Liver (tissue), 8 donors: ENCODE measurements at regions not wholly inside any gene's neighbourhood (a gene's known extent, or its start where the extent isn't known, plus 50 kb on each side); places are given as distances from the start of the nearest gene placed in this dataset.

Experiments used
- DNase-seq: peaks from one replicate; pipeline ENCODE4 v3.0.0-alpha.2; 2017; ENCODE audit warnings: low spot score
- H3K27ac ChIP-seq, 2 donors: one replicate each; pipeline ENCODE4 v1.7.0; 2013; ENCODE audit warnings: inconsistent platforms in 2 of 2, low read length in 2 of 2, control low read depth in 1 of 2, low read depth in 1 of 2, mild to moderate bottlenecking in 1 of 2
- H3K27me3 ChIP-seq, 4 donors: one replicate each; pipeline versions ENCODE4 v1.6.1 to v1.7.0; 2013; ENCODE audit warnings: low read length in 3 of 4, inconsistent platforms in 1 of 4, mild to moderate bottlenecking in 1 of 4, moderate library complexity in 1 of 4; ENCODE audit not compliant: control insufficient read depth in 4 of 4, insufficient read depth in 4 of 4
- H3K36me3 ChIP-seq, 4 donors: one replicate each; pipeline versions ENCODE4 v1.6.1 to v1.7.0; 2013; ENCODE audit warnings: low read length in 3 of 4, mild to moderate bottlenecking in 3 of 4, low read depth in 1 of 4, moderate library complexity in 1 of 4; ENCODE audit not compliant: control insufficient read depth in 4 of 4, insufficient read depth in 3 of 4
- H3K4me1 ChIP-seq, 4 donors: one replicate each; pipeline versions ENCODE4 v1.6.1 to v1.7.0; 2013; ENCODE audit warnings: low read length in 3 of 4, mild to moderate bottlenecking in 3 of 4, moderate library complexity in 1 of 4; ENCODE audit not compliant: control insufficient read depth in 4 of 4, insufficient read depth in 4 of 4
- H3K4me3 ChIP-seq, 3 donors: one replicate each; pipeline versions ENCODE4 v1.6.1 to v1.7.0; 2013; ENCODE audit warnings: low read length in 3 of 3, control low read depth in 1 of 3, low read depth in 1 of 3, mild to moderate bottlenecking in 1 of 3
- H3K9ac ChIP-seq, 2 donors: one replicate each; pipeline ENCODE4 v1.7.0; 2013; ENCODE audit warnings: low read length in 2 of 2, mild to moderate bottlenecking in 2 of 2, moderate library complexity in 2 of 2, control low read depth in 1 of 2, low read depth in 1 of 2
- H3K9me3 ChIP-seq, 4 donors: one replicate each; pipeline versions ENCODE4 v1.6.1 to v1.7.0; 2013; ENCODE audit warnings: low read length in 3 of 4; ENCODE audit not compliant: control insufficient read depth in 4 of 4
- EGR1 ChIP-seq, 2 donors: IDR thresholded peaks; 2 replicates each; pipeline ENCODE4 v1.6.1; 2016 to 2018; ENCODE audit warnings: antibody characterized with exemption in 2 of 2, low read depth in 2 of 2
- FOXA2 ChIP-seq: IDR thresholded peaks from 2 replicates; pipeline ENCODE4 v1.6.1; 2016; ENCODE audit warnings: antibody characterized with exemption
- GABPA ChIP-seq, 2 donors: IDR thresholded peaks in 1 of 2; conservative IDR thresholded peaks in 1 of 2; 2 replicates each; pipeline ENCODE4 v1.6.1; 2016; ENCODE audit warnings: antibody characterized with exemption in 2 of 2, mild to moderate bottlenecking in 1 of 2, moderate library complexity in 1 of 2
- HNF4A ChIP-seq, 2 donors: conservative IDR thresholded peaks; 2 replicates each; pipeline ENCODE4 v1.6.1; 2016; ENCODE audit warnings: antibody characterized with exemption in 2 of 2, mild to moderate bottlenecking in 2 of 2
- HNF4G ChIP-seq: IDR thresholded peaks from 2 replicates; pipeline ENCODE4 v1.6.1; 2016; ENCODE audit warnings: antibody characterized with exemption
- JUND ChIP-seq, 2 donors: IDR thresholded peaks; 2 replicates each; pipeline ENCODE4 v1.6.1; 2016; ENCODE audit warnings: antibody characterized with exemption in 2 of 2
- RAD21 ChIP-seq, 2 donors: IDR thresholded peaks; 2 replicates each; pipeline ENCODE4 v1.6.1; 2016; ENCODE audit warnings: antibody characterized with exemption in 2 of 2, mild to moderate bottlenecking in 2 of 2
- RXRA ChIP-seq, 2 donors: IDR thresholded peaks; 2 replicates each; pipeline ENCODE4 v1.6.1; 2017 to 2018; ENCODE audit warnings: antibody characterized with exemption in 2 of 2, mild to moderate bottlenecking in 1 of 2
- SP1 ChIP-seq: IDR thresholded peaks from 2 replicates; pipeline ENCODE4 v1.6.1; 2018; ENCODE audit warnings: antibody characterized with exemption, mild to moderate bottlenecking
- YY1 ChIP-seq: IDR thresholded peaks from 2 replicates; pipeline ENCODE4 v1.6.1; 2016; ENCODE audit warnings: antibody characterized with exemption, mild to moderate bottlenecking
- WGBS: extraction: QIAGEN DNeasy Blood & Tissue Kit; methylation state at CpG from one replicate; pipeline ENCODE4 v1.1.7; 2013; 5-methylcytosine and 5-hydroxymethylcytosine counted together
- TF ChIP-seq, protein P1 (sequence below): fragments of 150-350 bp; IDR thresholded peaks from 2 replicates; pipeline ENCODE4 v1.5.1; 2017; ENCODE audit warnings: improper control_type of control experiment, low read depth, low read length; ENCODE audit not compliant: missing input control
- TF ChIP-seq, protein P2 (sequence below): IDR thresholded peaks from 2 replicates; pipeline ENCODE4 v1.6.1; 2016; ENCODE audit warnings: antibody characterized with exemption
- TF ChIP-seq, protein P3 (sequence below): IDR thresholded peaks from 2 replicates; pipeline ENCODE4 v1.6.1; 2016; ENCODE audit warnings: antibody characterized with exemption
- TF ChIP-seq, protein P4 (sequence below): IDR thresholded peaks from 2 replicates; pipeline ENCODE4 v1.6.1; 2016; ENCODE audit warnings: antibody characterized with exemption, mild to moderate bottlenecking
- donor health status: healthy.
- donor health status: healthy.
- donor health status: healthy.
- donor health status: healthy.
- donor health status: healthy.

DNA sequence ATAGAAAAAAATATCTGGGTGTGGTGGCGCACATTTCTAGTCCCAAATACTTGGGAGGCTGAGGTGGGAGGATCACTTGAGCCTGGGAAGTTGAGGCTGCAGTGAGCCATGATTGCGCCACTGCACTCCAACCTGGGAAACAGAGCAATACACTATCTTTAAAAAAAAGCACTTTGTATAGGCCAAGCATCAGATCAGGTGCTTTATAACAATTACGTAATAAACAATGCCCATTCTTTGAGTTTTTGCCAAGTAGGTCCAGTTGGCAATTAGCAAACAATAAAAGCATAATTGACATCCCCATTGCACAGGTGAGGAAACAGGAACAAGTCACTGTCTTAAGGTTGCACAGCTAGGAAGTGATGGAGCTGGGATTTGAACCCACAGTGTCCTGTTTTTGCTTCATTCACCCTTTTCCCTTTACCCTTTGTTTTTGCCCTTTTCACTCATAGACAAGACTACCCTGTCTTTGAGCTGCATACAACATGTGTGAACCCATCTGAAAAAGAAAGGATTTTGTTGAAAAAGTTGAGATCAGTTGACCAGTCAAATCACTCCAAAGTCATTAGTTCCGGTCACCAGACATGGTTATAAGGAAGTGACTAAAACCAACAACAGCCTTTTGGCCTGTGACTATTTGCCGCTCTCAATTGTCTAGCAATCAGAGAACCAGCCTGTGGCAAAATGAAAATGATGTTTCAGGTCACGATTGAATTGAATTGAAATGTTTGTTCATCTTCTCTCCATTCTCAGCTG is 303.6 kb downstream of the TFAP2C start (continued):
- TF ChIP-seq, protein P1, sequence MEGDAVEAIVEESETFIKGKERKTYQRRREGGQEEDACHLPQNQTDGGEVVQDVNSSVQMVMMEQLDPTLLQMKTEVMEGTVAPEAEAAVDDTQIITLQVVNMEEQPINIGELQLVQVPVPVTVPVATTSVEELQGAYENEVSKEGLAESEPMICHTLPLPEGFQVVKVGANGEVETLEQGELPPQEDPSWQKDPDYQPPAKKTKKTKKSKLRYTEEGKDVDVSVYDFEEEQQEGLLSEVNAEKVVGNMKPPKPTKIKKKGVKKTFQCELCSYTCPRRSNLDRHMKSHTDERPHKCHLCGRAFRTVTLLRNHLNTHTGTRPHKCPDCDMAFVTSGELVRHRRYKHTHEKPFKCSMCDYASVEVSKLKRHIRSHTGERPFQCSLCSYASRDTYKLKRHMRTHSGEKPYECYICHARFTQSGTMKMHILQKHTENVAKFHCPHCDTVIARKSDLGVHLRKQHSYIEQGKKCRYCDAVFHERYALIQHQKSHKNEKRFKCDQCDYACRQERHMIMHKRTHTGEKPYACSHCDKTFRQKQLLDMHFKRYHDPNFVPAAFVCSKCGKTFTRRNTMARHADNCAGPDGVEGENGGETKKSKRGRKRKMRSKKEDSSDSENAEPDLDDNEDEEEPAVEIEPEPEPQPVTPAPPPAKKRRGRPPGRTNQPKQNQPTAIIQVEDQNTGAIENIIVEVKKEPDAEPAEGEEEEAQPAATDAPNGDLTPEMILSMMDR, result no peak
- TF ChIP-seq GABPA (IDR thresholded peaks at IDR 0.05 in 1 of 2, conservative IDR thresholded peaks at IDR 0.05 in 1 of 2), result no peak
- TF ChIP-seq, protein P2, sequence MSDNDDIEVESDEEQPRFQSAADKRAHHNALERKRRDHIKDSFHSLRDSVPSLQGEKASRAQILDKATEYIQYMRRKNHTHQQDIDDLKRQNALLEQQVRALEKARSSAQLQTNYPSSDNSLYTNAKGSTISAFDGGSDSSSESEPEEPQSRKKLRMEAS, result no peak
- TF ChIP-seq RXRA (IDR thresholded peaks at IDR 0.05), result no peak
- TF ChIP-seq, protein P3, sequence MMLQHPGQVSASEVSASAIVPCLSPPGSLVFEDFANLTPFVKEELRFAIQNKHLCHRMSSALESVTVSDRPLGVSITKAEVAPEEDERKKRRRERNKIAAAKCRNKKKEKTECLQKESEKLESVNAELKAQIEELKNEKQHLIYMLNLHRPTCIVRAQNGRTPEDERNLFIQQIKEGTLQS, result no peak
- no peak for TF ChIP-seq YY1
- TF ChIP-seq RAD21 (IDR thresholded peaks at IDR 0.05), result no peak
- TF ChIP-seq JUND (IDR thresholded peaks at IDR 0.05), result no peak

DNA sequence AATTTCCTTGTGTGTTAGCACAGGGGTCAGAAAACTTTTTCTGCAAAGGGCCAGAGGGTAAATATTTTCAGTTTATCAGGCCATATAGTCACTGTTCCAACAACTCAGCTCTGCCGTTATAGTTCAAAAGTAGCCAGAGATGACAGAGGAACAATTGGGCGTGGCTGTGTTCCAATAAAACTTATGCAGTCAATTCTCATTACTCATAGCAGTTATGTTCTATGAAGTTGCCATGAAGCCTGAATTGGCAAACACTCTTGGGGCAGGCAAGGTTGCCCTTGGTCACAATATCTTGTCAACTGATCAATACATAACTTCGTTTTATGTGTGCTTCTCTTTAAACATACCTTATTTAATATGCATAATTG is 304.2 kb downstream of the TFAP2C start:
- no peaks in the 10 kb centered on the region for H3K36me3 ChIP-seq
- H3K4me3 ChIP-seq, result no peak overlapping the region
- H3K9me3 ChIP-seq, result no peaks in the 10 kb centered on the region
- no peak overlapping the region for H3K9ac ChIP-seq
- H3K27ac ChIP-seq, result no peak overlapping the region
- TF ChIP-seq SP1, result no peak
- TF ChIP-seq EGR1 (IDR thresholded peaks at IDR 0.05; ENCODE audit: low read depth in 2 of 2), result no peak
- TF ChIP-seq, protein P4, sequence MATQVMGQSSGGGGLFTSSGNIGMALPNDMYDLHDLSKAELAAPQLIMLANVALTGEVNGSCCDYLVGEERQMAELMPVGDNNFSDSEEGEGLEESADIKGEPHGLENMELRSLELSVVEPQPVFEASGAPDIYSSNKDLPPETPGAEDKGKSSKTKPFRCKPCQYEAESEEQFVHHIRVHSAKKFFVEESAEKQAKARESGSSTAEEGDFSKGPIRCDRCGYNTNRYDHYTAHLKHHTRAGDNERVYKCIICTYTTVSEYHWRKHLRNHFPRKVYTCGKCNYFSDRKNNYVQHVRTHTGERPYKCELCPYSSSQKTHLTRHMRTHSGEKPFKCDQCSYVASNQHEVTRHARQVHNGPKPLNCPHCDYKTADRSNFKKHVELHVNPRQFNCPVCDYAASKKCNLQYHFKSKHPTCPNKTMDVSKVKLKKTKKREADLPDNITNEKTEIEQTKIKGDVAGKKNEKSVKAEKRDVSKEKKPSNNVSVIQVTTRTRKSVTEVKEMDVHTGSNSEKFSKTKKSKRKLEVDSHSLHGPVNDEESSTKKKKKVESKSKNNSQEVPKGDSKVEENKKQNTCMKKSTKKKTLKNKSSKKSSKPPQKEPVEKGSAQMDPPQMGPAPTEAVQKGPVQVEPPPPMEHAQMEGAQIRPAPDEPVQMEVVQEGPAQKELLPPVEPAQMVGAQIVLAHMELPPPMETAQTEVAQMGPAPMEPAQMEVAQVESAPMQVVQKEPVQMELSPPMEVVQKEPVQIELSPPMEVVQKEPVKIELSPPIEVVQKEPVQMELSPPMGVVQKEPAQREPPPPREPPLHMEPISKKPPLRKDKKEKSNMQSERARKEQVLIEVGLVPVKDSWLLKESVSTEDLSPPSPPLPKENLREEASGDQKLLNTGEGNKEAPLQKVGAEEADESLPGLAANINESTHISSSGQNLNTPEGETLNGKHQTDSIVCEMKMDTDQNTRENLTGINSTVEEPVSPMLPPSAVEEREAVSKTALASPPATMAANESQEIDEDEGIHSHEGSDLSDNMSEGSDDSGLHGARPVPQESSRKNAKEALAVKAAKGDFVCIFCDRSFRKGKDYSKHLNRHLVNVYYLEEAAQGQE, result no peak
- no peak for TF ChIP-seq HNF4A (conservative IDR thresholded peaks at IDR 0.05)
- TF ChIP-seq RXRA (IDR thresholded peaks at IDR 0.05), result no peak
- no peak for TF ChIP-seq HNF4G
- TF ChIP-seq, protein P1, result no peak
- TF ChIP-seq FOXA2, result no peak
- TF ChIP-seq, protein P2, result no peak
- H3K4me1 ChIP-seq, result no peaks in the 10 kb centered on the region
- no peak for DNase-seq
- WGBS, result 46% methylated on average over 3 of the region's 3 CpGs
- H3K27me3 ChIP-seq, result peaks cover 0 to 12% (median 6%) of the 10 kb centered on the region in 4 donors
